NCI-H2227 (cell line): ENCODE measurements at regions not wholly inside any gene's neighbourhood (a gene's known extent, or its start where the extent isn't known, plus 50 kb on each side); places are given as distances from the start of the nearest gene placed in this dataset.
"Not testable (repeated sequence)": the region's sequence is repeated elsewhere in the genome, so short reads cannot be mapped to it uniquely, and the experiment has no call there.

Experiments
- DNase-seq: peaks from one replicate; lab custom pipeline; 2025; ENCODE audit not compliant: unreplicated experiment; lab: John Stamatoyannopoulos, UW

DNA sequence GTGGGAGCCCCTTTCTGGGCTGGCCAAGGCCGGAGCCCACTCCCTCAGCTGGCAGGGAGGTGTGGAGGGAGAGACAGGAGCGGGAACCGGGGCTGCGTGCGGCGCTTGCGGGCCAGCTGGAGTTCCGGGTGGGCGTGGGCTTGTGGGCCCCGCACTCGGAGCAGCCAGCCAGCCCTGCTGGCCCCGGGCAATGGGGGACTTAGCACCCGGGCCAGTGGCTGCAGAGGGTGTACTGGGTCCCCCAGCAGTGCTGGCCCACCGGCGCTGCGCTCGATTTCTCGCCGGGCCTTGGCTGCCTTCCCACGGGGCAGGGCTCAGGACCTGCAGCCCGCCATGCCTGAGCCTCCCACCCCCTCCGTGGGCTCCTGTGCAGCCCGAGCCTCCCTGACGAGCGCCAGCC, 1082.5 kb downstream of the PCDH17 start:
- DNase-seq, result not testable (repeated sequence)

DNA sequence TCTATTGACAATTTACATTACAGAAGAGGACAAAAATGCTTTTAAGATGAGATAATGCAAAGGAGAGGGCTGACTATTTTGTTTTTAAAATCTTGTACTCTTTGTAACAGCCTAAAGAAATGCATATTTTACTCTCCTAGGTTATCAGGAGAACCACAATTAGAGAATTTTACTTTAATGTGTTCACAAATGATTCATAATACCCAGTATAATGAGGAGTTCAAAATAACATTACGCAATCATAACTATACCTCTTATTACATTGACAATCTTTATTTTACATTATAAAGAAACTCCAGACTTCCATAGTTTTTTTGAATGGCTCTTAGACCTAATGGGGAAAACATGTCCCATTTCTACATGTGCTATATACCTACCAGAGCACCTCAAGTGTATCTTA, 1089.7 kb downstream of the PCDH17 start:
- no peak for DNase-seq

DNA sequence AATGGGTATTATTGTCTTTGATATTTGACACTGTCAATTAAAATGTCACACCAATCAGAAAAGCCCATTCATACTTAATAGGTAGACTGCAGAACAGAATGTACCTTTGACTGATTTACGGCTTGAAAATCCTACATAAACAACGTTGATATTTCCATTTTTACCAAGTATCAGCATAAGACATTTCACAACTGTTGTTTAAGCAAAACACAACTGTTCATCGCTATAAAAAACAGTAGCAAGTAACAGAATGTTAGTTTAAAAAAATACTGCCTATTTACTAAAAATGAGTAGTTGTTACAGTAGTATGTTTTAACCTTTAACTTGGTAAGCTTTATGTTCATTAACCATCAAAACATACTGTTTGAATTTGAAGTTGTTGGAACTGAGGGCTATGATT, 1096.6 kb downstream of the PCDH17 start:
- no peak for DNase-seq

DNA sequence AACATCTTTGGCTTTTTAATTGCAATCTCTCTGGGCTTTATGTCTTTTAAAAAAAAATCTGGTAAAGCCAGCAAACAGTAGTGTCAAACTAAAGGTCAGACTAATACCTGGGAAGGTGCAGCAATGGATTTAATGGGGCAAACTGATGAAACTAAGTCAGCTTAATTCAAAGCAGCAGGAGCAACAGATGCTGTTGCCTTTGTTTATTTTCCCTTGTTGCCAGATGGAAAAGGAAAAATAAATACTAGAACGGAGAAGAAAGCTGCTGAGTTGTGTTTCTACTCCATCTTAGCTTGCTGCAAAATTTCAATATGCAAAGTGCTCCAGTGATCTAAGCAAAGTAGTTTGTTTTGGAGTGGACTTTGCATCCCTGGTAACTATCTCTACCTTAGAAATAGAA, 1097.8 kb downstream of the PCDH17 start:
- DNase-seq, result no peak

DNA sequence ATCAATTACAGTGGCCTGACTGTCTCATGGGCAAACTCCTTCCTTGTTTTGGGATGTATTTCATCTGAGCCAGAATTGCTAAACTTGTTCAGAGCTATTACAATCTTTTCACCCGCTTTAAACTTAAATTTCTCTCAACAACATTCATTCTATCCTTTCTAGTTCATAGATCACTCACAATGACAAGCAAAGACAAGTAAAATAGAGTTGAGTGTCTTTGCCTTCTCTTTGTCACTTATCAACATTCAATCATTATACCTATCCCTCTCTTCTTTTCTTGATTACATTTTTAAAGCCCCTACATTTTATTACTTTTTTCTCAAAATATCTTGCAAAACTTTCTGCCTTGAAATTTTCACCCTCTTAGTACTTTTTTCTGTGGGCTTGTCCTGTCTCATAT, 1113.1 kb downstream of the PCDH17 start:
- DNase-seq, result no peak

DNA sequence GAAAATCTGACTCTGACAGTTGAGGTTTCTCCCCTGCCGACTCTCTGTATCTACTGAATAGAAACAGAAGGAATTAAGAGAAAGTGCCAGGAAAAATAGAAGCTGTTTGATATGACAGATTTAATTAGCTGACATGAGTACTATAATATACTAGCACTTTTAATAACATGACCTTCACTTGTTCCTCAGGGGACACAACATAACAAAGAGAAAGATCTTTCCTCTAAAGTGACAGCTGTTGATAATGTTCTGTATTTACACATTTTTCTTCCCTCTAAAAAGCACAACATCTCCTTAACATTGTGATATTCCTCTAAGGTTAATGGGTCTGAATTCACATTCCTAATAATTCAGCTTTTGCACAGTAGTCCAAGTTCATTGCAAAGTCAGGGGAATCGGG, 1136.0 kb downstream of the PCDH17 start:
- no peak for DNase-seq

DNA sequence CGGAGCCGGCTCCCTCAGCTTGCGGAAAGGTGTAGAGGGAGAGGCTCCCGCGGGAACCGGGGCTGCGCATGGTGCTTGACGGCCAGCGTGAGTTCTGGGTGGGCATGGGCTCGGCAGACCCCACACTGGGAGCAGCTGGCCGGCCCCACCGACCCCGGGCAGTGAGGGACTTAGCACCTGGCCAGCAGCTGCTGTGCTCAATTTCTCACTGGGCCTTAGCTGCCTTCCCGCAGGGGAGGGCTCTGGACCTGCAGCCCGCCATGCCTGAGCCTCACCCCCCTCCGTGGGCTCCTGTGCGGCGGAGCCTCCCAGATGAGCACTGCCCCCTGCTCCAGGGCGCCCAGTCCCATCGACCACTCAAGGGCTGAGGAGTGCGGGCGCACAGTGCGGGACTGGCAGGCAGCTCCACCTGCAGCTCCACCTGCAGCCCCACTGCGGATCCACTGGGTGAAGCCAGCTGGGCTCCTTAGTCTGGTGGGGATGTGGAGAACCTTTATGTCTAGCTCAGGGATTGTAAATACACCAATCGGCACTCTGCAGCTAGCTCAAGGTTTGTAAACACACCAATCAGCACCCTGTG, 1141.8 kb downstream of the PCDH17 start:
- no peak for DNase-seq

DNA sequence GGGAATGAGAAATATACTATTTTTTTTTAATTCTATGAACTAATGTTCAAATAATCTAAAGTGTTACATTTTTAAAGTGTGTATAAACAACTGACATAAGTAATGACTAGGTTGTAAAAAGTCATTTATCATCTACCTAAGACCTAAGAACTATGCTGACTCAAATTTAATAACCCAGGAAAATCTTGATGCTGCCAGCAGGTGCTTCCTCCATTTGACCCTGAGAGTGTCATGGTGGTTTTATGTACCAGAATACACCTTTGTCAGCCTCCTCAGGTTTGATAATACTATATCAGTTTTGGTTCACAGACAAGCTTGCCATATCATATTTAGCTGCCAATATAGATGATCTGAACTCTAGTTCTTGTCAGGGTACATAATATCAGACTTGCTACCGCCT, 1151.2 kb downstream of the PCDH17 start:
- DNase-seq, result no peak

DNA sequence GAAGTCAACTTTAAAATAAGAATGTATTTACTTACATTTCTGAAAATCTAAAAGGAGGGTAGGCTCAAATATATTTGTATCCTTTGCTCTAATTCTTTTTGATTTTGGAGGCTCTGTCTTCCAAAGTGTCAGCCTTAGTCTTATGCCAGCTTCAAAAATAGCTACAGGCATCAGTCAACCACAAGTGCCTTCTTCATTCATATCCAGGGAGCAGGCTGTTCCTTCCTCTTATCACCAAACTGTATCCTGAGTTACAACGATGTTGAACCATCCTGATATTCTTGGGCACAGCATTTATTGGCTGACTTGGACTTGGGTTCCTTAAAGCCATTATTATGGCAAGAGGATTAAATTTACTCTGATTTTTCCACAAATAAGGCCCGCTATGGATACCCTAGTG, 1161.3 kb downstream of the PCDH17 start:
- no peak for DNase-seq

DNA sequence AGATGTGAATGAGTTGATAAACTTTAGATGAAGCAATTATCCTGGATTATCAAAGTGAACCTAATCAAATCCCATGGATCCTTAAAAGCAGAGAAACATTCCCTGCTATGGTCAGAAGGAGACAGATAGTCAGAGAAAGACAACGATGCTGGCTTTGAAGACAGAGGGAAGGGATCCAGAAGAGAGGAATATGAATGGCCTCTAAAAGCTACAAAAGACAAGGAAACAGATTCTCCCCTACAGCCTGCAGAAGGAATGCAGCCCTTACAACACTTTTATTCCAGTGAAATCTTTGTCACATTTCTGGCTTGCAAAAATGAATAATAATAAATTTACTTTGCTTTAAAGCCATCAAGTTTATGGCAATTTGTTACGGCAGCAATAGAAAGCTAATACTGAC, 1164.2 kb downstream of the PCDH17 start:
- DNase-seq, result no peak

DNA sequence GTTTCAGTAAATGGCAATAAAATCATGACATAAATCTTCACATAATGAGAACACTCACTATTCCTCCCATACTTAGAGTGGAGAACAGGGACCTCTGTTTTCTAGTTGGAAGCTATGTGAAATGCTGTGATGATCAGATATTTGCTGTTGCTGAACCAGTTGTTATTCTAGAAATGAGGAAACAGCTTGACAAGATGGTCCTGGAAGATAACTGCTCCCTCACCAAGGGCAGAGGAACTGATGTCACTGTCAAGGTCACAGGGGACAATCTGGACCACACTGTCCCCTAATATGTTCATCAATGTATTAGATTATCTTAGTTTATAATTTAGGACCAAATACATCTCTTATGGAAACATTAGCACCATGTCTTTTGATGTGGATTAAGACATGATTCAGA, 1173.3 kb downstream of the PCDH17 start:
- DNase-seq, result no peak

DNA sequence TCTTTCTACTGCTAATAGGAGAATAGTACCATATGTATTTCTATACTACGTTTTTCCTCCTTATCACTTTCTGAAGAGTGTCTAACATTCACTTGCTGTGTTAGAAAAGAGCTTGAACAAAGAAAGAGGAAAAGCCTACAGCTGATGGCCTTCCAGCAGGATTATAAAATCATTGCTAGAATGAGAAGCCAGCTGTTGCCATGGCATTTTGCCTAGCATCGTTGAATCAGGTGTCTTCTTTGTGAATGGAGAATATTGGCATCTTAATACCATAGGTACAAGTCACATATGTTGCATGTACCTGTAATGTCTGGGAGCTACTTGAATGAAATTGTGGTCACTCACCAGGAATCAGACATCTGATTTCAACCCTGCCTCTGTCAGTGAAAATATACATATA, 1174.9 kb downstream of the PCDH17 start:
- DNase-seq, result no peak

DNA sequence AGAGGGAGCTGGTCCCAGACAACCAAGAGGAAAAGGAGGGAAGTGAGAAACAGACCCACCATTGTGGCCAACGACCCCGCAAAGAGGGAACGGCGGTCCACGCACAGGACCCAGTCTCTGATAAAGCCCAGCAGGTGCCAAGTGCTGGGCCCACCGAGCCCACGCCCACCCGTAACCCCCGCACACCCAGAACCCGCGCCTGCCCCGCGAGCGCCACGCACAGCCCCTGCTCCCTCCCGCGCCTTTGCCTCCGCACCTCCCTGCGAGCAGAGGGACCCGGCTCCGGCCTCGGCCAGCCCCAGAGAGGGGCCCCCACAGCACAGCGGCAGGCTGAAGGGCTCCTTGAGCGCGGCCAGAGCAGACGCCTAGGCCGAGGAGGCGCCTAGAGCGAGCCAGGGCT, 1192.2 kb downstream of the PCDH17 start:
- no peak for DNase-seq

DNA sequence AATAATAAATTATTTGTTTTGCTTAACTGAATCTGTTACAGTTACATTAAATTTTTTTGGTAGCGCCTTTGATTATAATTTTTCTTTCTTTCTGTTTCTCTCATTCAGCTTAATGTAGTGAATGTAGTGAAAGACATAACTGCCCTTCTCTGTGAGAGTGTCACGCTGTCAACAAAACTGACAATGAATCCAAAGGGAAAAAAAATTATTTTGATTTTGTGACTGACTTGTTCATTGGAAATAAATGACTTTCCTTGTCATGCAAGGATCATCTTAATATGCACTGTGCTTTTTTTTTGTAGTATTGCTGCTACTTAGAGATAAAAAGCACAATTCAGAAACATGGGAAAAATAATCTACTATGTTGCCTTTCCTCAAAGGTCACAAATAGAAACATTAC, 1196.4 kb downstream of the PCDH17 start:
- DNase-seq, result no peak

DNA sequence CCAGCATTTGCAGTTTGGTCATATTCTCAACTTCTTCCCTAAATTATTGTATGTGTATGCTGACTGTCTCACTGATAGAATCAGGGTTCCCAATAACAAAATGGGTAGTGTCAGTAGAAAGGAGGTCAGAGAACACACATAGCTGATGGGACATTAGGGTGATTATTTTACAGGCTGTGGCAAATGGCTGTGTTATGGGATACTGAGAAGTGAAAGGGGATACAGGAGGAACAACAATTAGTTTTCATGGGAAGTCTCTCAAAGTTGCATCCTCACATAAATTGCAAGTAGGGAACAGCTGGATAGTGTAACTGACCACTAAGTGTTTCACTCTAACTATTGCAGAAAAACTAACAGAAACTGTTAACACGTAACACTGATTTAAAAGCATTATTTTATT, 1199.3 kb downstream of the PCDH17 start:
- no peak for DNase-seq

DNA sequence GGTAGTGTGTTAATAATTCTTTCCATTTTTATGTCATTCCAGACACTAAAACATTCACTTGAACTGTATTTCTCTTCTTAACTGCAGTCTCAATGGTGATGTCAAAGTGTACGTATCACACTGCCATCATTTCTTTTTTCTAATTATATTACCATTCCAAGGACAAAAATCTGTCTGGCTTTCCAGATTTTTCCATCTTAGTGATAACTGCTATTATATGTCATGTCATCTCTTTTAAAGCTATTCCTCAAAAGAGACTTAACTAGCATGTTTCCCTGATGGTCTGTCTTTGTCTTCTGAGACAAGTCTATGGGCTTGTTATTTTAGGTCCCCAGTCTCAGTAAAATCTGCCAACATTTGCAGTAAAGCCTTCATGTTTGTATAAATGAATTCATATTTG, 1207.1 kb downstream of the PCDH17 start:
- DNase-seq, result no peak

DNA sequence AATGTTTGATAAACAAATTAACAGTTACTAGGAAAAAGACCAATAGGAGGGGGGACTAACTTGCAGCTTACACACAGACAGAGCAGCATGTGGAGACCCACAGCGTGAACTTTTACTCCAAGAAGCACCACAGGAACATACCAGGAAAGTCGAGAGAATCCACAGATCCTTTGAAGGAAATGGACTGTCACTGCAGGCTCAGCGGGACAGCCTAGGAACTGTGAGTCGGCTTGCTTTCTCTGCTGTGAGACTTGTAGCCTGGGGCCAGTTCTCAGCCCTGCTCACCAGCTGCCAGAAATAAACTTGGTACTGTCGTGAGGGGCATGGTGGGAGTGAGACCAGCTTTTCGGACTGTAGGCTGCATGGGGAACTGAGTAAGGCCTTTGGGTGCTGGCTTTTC, 1211.5 kb downstream of the PCDH17 start:
- DNase-seq, result no peak

DNA sequence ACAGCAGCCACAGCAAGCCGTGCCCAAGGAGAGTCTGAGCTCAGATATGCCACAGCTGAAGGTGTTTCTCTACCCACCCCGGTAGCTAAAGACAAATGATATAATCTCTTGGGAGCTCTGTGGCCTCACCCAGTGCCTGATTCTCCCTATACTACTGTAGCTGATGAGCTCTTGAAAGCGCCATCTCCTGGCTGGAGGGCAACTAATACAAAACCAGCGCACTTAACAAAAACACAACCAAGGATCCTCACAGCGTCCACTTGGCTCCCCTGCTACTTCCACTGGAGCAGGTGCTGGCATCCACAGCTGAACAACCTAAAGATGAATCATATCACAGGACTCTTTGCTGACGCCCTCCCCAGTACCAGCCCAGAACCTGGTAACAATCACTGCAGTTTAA, 1212.0 kb downstream of the PCDH17 start:
- DNase-seq, result no peak

DNA sequence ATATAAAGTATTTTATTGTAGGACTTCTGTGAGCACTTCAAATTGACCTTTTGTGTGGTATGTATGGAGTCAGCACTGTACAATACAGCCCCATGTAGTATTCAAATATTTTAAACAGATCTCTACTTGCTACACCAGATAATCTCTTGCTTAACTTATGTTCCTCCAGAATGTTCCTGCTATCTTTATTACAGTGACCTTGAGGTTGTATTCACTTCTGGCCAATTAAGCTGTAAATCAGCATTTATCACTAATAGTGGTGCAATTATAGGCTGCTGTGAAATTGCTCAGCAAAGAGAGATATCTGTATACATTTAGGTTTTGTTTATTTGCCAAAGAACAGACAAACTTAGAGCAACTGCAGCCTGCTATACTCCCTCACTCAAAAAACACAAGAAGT, 1218.6 kb downstream of the PCDH17 start:
- no peak for DNase-seq

DNA sequence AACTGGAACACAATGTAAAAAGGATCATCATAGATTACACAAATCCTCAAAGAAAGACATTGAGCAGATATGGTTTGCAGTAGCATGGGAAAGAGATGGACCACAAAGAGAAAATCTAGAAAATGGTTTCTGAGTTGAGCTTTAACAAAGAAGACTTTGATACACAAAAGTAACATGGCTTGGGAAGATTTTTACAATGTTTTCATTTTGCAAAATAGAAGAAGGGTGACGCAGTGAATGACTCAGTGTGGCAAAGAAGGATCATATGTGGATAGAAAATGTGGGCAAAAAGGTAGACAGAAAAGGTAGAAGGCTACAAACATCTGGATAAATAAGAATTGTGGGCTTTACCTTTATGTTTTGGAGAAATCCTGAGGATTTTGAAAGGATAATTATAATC, 1220.5 kb downstream of the PCDH17 start:
- DNase-seq, result no peak

DNA sequence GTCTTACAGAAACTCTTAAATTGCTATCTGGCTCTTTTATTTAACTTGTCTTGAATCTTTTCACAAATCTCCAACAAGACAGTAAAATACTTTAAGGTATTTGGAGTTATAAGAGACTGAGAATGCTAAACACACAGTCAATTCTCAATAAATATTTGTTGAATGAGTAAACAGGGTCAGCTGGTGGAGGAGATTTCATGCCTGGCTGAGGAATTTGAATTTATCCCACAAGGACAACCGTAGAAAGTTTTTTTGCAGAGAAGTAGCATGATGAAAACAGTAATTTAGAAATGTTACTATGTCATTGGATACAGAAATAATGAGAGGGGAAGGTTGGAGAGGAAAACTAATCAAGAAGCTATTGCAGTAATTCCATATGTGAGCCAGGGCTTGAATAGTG, 1223.7 kb downstream of the PCDH17 start:
- DNase-seq, result no peak

DNA sequence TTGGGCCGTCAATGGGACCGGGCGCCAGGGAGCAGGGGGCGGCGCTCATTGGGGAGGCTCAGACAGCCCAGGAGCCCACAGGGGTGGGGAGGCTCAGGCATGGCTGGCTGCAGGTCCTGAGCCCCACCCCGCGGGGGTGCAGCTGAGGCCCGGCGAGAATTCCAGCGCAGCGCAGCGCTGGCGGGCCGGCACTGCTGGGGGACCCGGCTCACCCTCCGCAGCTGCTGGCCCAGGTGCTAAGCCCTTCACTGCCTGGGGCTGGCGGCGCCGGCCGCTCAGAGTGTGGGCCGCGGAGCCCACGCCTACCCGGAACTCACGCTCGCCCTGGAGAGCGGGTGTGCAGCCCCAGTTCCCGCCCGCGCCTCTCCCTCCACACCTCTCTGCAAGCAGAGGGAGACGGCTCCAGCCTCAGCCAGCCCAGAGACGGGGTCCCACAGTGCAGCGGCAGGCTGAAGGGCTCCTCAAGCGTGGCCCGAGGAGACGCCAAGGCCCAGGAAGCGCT, 1227.4 kb downstream of the PCDH17 start:
- DNase-seq, result no peak

DNA sequence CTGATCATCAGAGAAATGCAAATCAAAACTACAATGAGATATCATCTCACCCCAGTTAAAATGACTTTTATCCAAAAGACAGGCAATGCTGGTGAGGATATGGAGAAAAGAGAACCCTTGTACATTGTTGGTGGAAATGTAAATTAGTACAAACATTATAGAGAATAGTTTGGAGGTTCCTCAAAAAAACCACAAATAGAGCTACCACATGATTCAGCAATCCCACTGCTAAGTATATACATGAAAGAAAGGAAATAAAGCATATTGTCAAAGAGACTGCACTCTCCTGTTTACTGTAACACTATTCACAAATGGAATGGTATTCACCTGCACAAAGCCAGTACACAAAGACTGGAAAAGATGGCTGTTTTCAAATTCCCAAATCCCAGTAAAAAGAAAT, 1233.7 kb downstream of the PCDH17 start:
- DNase-seq, result no peak

DNA sequence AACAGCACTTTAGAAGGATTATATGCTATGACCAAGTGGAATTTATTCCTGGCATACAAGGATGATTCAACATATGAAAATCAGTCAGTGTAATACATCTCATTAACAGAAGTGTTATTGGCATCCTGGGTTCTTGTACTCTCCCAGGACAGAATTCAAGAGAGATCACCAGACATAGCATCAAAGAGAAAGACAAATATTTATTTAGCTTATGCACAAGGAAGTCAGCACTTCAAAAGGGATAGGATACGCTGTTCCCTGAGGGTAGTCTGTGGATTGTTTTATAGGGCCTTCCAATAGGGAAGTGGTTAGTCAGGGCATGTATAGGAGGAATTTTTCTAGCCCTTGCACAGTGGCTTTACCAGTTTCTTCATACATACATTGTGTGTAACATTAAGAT, 1238.0 kb downstream of the PCDH17 start:
- DNase-seq, result no peak
